Upper lobe of right lung (tissue), 1 donor: ENCODE measurements at regions not wholly inside any gene's neighbourhood (a gene's known extent, or its start where the extent isn't known, plus 50 kb on each side); places are given as distances from the start of the nearest gene placed in this dataset.

Experiments used
- ATAC-seq: fragments of 200-7000 bp; cut with Tn5 transposase; one replicate; pipeline ENCODE4 v1.9.1; 2020; ENCODE audit warnings: mild to moderate bottlenecking, moderate library complexity
- DNase-seq: peaks from one replicate; pipeline ENCODE4 v3.0.0-alpha.2; 2020
- H3K27ac ChIP-seq: fragments of 200-600 bp; one replicate; pipeline ENCODE4 v1.8.0; 2022
- H3K27me3 ChIP-seq: fragments of 200-600 bp; one replicate; pipeline ENCODE4 v1.8.0; 2022; ENCODE audit warnings: mild to moderate bottlenecking
- H3K36me3 ChIP-seq: fragments of 200-600 bp; one replicate; pipeline ENCODE4 v1.8.0; 2022
- H3K4me1 ChIP-seq: fragments of 200-600 bp; one replicate; pipeline ENCODE4 v1.8.0; 2022
- H3K4me3 ChIP-seq: fragments of 200-600 bp; one replicate; pipeline ENCODE4 v1.8.0; 2022; ENCODE audit warnings: mild to moderate bottlenecking
- H3K9me3 ChIP-seq: fragments of 200-600 bp; one replicate; pipeline ENCODE4 v1.8.0; 2022
- CTCF ChIP-seq: fragments of 200-600 bp; IDR thresholded peaks from one replicate; pipeline ENCODE4 v1.8.0; 2022; ENCODE audit warnings: antibody characterized with exemption
- intact Hi-C: fragments of 100-400 bp; cut with DNase I; formaldehyde crosslinking; loops from one replicate; pipeline ENCODE4 v1.11.0; 2022
- donor health status: DM: no; HTN: yes; CAD: no; lungs with severe emphysema.

- intact Hi-C loops = no loop called here
- Histone ChIP-seq H3K4me3 (no peak overlapping the region), H3K27me3 (no peaks in the 10 kb centered on the region), H3K27ac (no peak overlapping the region), H3K4me1 (no peaks in the 10 kb centered on the region), H3K36me3 (no peaks in the 10 kb centered on the region), H3K9me3 (no peaks in the 10 kb centered on the region)
- no peak for TF ChIP-seq CTCF
- ATAC-seq (no peak), DNase-seq (no peak)
Observed at GRCh38 chr3:148329481-148330235, 368.0 kb upstream of the AGTR1 start.

- no peak overlapping the region for H3K27ac ChIP-seq
- no peak overlapping the region for H3K4me3 ChIP-seq
- no peaks in the 10 kb centered on the region for H3K9me3 ChIP-seq
- no peak for ATAC-seq
- TF ChIP-seq CTCF = no peak
- intact Hi-C loops = no loop called here
- no peaks in the 10 kb centered on the region for H3K4me1 ChIP-seq
- H3K27me3 ChIP-seq = no peaks in the 10 kb centered on the region
- DNase-seq = no peak
- H3K36me3 ChIP-seq = no peaks in the 10 kb centered on the region
Observed at GRCh38 chr3:148330542-148330941, 367.2 kb upstream of the AGTR1 start.

GRCh38 chr3:148331081-148331846 is 366.4 kb upstream of the AGTR1 start:
- Histone ChIP-seq H3K27me3 (no peaks in the 10 kb centered on the region), H3K36me3 (no peaks in the 10 kb centered on the region), H3K4me1 (no peaks in the 10 kb centered on the region), H3K9me3 (no peaks in the 10 kb centered on the region), H3K4me3 (no peak overlapping the region), H3K27ac (no peak overlapping the region)
- intact Hi-C loops = no loop called here
- ATAC-seq (no peak), DNase-seq (no peak)
- no peak for TF ChIP-seq CTCF

- no peak for TF ChIP-seq CTCF
- Histone ChIP-seq H3K27ac (no peak overlapping the region), H3K36me3 (no peaks in the 10 kb centered on the region), H3K9me3 (no peaks in the 10 kb centered on the region), H3K4me3 (no peak overlapping the region), H3K4me1 (no peaks in the 10 kb centered on the region), H3K27me3 (no peaks in the 10 kb centered on the region)
- ATAC-seq = no peak
- intact Hi-C loops = no loop called here
- no peak for DNase-seq
Observed at GRCh38 chr3:148332509-148332908, 365.2 kb upstream of the AGTR1 start.

- no peak for TF ChIP-seq CTCF
- H3K9me3 ChIP-seq = no peaks in the 10 kb centered on the region
- H3K4me3 ChIP-seq = no peak overlapping the region
- intact Hi-C loops = no loop called here
- H3K27me3 ChIP-seq = no peaks in the 10 kb centered on the region
- H3K36me3 ChIP-seq = no peaks in the 10 kb centered on the region
- H3K4me1 ChIP-seq = no peaks in the 10 kb centered on the region
- H3K27ac ChIP-seq = no peak overlapping the region
- DNase-seq (no peak), ATAC-seq (no peak)
Observed at GRCh38 chr3:148333091-148333490, 364.6 kb upstream of the AGTR1 start.
